ENCODE measurements at regions not wholly inside any gene's neighbourhood (a gene's known extent, or its start where the extent isn't known, plus 50 kb on each side); places are given as distances from the start of the nearest gene placed in this dataset.

- TF ChIP-seq REST (IDR thresholded peaks at IDR 0.05; ENCODE audit: insufficient read depth in 1 of 2, low read depth in 2 of 2, low read length in 2 of 2) (no peak), POLR2AphosphoS5 (IDR thresholded peaks at IDR 0.05; ENCODE audit: low read depth, low read length) (no peak), FOXP2 (optimal IDR thresholded peaks at IDR 0.05; ENCODE audit: borderline replicate concordance, extremely low read depth, extremely low read length, insufficient read depth) (no peak), SIN3A (IDR thresholded peaks at IDR 0.05; ENCODE audit: borderline replicate concordance, insufficient read depth, low read length) (no peak), TAF1 (IDR thresholded peaks at IDR 0.05; ENCODE audit: borderline replicate concordance, insufficient read depth, low read length) (no peak)
Measured at GRCh38 chr1:5571438-5571837, 420.8 kb downstream of the NPHP4 start.

Data from PFSK-1 (cell line).